A673 (cell line): ENCODE measurements at regions not wholly inside any gene's neighbourhood (a gene's known extent, or its start where the extent isn't known, plus 50 kb on each side); places are given as distances from the start of the nearest gene placed in this dataset.

ENCODE experiments used
- BruUV-seq: library from RNA; stranded (reverse); fragments of 400-500 nt; replicated peaks from 2 replicates; lab custom pipeline; 2021; lab: Mats Ljungman, UMichigan
- CTCF ChIA-PET: fragments of 300-600 bp; sonication (Branson Sonifier 250); formaldehyde crosslinking; loops from one replicate; lab custom pipeline; 2022; ENCODE audit warnings: antibody characterized with exemption; lab: Charles Lee
- POLR2A ChIA-PET: fragments of 300-600 bp; sonication (Branson Sonifier 250); formaldehyde crosslinking; loops from one replicate; lab custom pipeline; 2022; ENCODE audit warnings: antibody characterized with exemption; ENCODE audit not compliant: low non-redundant PET; lab: Charles Lee
- DNase-seq: peaks from one replicate; pipeline ENCODE4 v3.0.0-alpha.2; 2015; ENCODE audit warnings: low spot score
- H3K27ac ChIP-seq: fragments of 200-600 bp; sonication (generic); 2 replicates; pipeline ENCODE4 v1.5.1; 2016; ENCODE audit warnings: mixed run types, low read depth, mild to moderate bottlenecking, mixed read lengths, antibody characterized with exemption, low read length; ENCODE audit not compliant: poor library complexity, severe bottlenecking
- H3K27me3 ChIP-seq: fragments of 200-600 bp; sonication (generic); replicated peaks from 2 replicates; pipeline ENCODE4 v1.6.1; 2017; ENCODE audit warnings: mixed run types, low read depth, mild to moderate bottlenecking, mixed read lengths, antibody characterized with exemption, low read length; ENCODE audit not compliant: insufficient read depth, poor library complexity
- H3K36me3 ChIP-seq: fragments of 200-600 bp; sonication (generic); 2 replicates; pipeline ENCODE4 v1.6.1; 2016; ENCODE audit warnings: mixed run types, mild to moderate bottlenecking, mixed read lengths, antibody characterized with exemption, low read length; ENCODE audit not compliant: insufficient read depth, poor library complexity, severe bottlenecking
- H3K4me1 ChIP-seq: fragments of 200-600 bp; sonication (generic); 2 replicates; pipeline ENCODE4 v1.6.1; 2017; ENCODE audit warnings: mixed run types, mild to moderate bottlenecking, mixed read lengths, antibody characterized with exemption, low read length; ENCODE audit not compliant: insufficient read depth, poor library complexity, severe bottlenecking
- H3K4me3 ChIP-seq: fragments of 200-600 bp; sonication (generic); 2 replicates; pipeline ENCODE4 v1.5.1; 2016; ENCODE audit warnings: low read depth, mixed run types, mild to moderate bottlenecking, mixed read lengths, low read length; ENCODE audit not compliant: poor library complexity, severe bottlenecking
- H3K9me3 ChIP-seq: fragments of 200-600 bp; sonication (generic); 2 replicates; pipeline ENCODE4 v1.6.1; 2016; ENCODE audit warnings: mixed run types, low read depth, mild to moderate bottlenecking, mixed read lengths, antibody characterized with exemption, low read length; ENCODE audit not compliant: poor library complexity, severe bottlenecking
- CTCF ChIP-seq: fragments of 300-800, 200-600 bp; sonication (generic); conservative IDR thresholded peaks from 2 replicates; pipeline ENCODE4 v1.5.1; 2017; ENCODE audit warnings: low read depth, mild to moderate bottlenecking, antibody characterized with exemption, low read length, moderate library complexity, mixed read lengths
- EZH2 ChIP-seq: fragments of 200-600 bp; sonication (generic); IDR thresholded peaks from 2 replicates; pipeline ENCODE4 v1.6.1; 2017; ENCODE audit warnings: borderline replicate concordance, low read depth, mild to moderate bottlenecking, mixed read lengths, antibody characterized with exemption, low read length; ENCODE audit not compliant: poor library complexity, severe bottlenecking
- intact Hi-C: fragments of 100-400 bp; cut with micrococcal nuclease; formaldehyde crosslinking; loops from one replicate; pipeline ENCODE4 v1.10.0; 2022; ENCODE audit not compliant: unreplicated experiment

- Histone ChIP-seq H3K27ac (no peak overlapping the region), H3K4me3 (no peak overlapping the region), H3K9me3 (no peaks in the 10 kb centered on the region), H3K27me3 (no peaks in the 10 kb centered on the region), H3K4me1 (no peaks in the 10 kb centered on the region), H3K36me3 (no peaks in the 10 kb centered on the region)
- intact Hi-C loops = no loop called here
- TF ChIP-seq CTCF = no peak
- no peak for TF ChIP-seq EZH2
- CTCF ChIA-PET = no interaction called here
- no TSS peak for BruUV-seq
- DNase-seq = no peak
- POLR2A ChIA-PET = no interaction called here
Observed at GRCh38 chr2:150974864-150975263, 286.8 kb downstream of the RBM43 start.

GRCh38 chr2:150974234-150974633 is 287.4 kb downstream of the RBM43 start:
- CTCF ChIA-PET = no interaction called here
- intact Hi-C loops = no loop called here
- no TSS peak for BruUV-seq
- no peak for TF ChIP-seq CTCF
- no peak for TF ChIP-seq EZH2
- H3K4me1 ChIP-seq = no peaks in the 10 kb centered on the region
- H3K27me3 ChIP-seq = no peaks in the 10 kb centered on the region
- POLR2A ChIA-PET = no interaction called here
- no peaks in the 10 kb centered on the region for H3K9me3 ChIP-seq
- no peak overlapping the region for H3K27ac ChIP-seq
- H3K36me3 ChIP-seq = no peaks in the 10 kb centered on the region
- H3K4me3 ChIP-seq = no peak overlapping the region
- DNase-seq = no peak

- no peak for DNase-seq
- POLR2A ChIA-PET = no interaction called here
Observed at GRCh38 chr2:150971910-150972309, 289.8 kb downstream of the RBM43 start.

More at GRCh38 chr2:150971910-150972309, 289.8 kb downstream of the RBM43 start:
- no peaks in the 10 kb centered on the region for H3K36me3 ChIP-seq
- H3K27me3 ChIP-seq = no peaks in the 10 kb centered on the region
- BruUV-seq = no TSS peak
- CTCF ChIA-PET = no interaction called here
- no peak overlapping the region for H3K27ac ChIP-seq
- intact Hi-C loops = no loop called here
- H3K9me3 ChIP-seq = no peaks in the 10 kb centered on the region
- TF ChIP-seq CTCF = no peak
- no peak for TF ChIP-seq EZH2
- H3K4me1 ChIP-seq = no peaks in the 10 kb centered on the region
- no peak overlapping the region for H3K4me3 ChIP-seq
